H1 (cell line): ENCODE measurements at regions not wholly inside any gene's neighbourhood (a gene's known extent, or its start where the extent isn't known, plus 50 kb on each side); places are given as distances from the start of the nearest gene placed in this dataset.

Source experiments
- GABPA ChIP-seq: IDR thresholded peaks from 2 replicates; pipeline ENCODE4 v1.6.1; 2011; ENCODE audit warnings: mild to moderate bottlenecking, low read length, moderate library complexity, borderline replicate concordance; ENCODE audit not compliant: insufficient read depth
- KDM1A ChIP-seq: fragments of 200-600, 300-600 bp; sonication (generic); IDR thresholded peaks from 2 replicates; pipeline ENCODE4 v1.7.1; 2016; ENCODE audit warnings: mild to moderate bottlenecking, low read length, borderline replicate concordance
- MAFK ChIP-seq: IDR thresholded peaks from 2 replicates; pipeline ENCODE4 v1.6.1; 2012; ENCODE audit warnings: low read depth, mild to moderate bottlenecking, improper control_type of control experiment, low read length
- POLR2A ChIP-seq, 2 experiments: IDR thresholded peaks; 1 replicate in 1 of 2; 2 replicates in 1 of 2; pipeline ENCODE4 v1.6.1; 2011; ENCODE audit warnings: low read depth in 2 of 2, low read length in 2 of 2, mild to moderate bottlenecking in 2 of 2; ENCODE audit errors: control extremely low read depth in 1 of 2
- POLR2AphosphoS5 ChIP-seq: IDR thresholded peaks from 2 replicates; pipeline ENCODE4 v1.6.1; 2011; ENCODE audit warnings: low read depth, low read length
- SIRT6 ChIP-seq: IDR thresholded peaks from one replicate; pipeline ENCODE4 v1.7.1; 2012; ENCODE audit warnings: low read length, inconsistent platforms
- SP1 ChIP-seq: IDR thresholded peaks from 2 replicates; pipeline ENCODE4 v1.6.1; 2011; ENCODE audit warnings: low read depth, low read length
- SP2 ChIP-seq: IDR thresholded peaks from 2 replicates; pipeline ENCODE4 v1.6.1; 2012; ENCODE audit warnings: mild to moderate bottlenecking, low read length, inconsistent platforms
- SRF ChIP-seq: IDR thresholded peaks from 2 replicates; pipeline ENCODE4 v1.6.1; 2011; ENCODE audit warnings: mild to moderate bottlenecking, low read depth, low read length, moderate library complexity
- TAF7 ChIP-seq: optimal IDR thresholded peaks from 2 replicates; pipeline ENCODE3; 2011; ENCODE audit warnings: low read depth, mild to moderate bottlenecking, inconsistent platforms, low read length, moderate library complexity, borderline replicate concordance
- TF ChIP-seq, protein P1 (sequence below): IDR thresholded peaks from 2 replicates; pipeline ENCODE4 v1.6.1; 2012; ENCODE audit warnings: inconsistent platforms

DNA sequence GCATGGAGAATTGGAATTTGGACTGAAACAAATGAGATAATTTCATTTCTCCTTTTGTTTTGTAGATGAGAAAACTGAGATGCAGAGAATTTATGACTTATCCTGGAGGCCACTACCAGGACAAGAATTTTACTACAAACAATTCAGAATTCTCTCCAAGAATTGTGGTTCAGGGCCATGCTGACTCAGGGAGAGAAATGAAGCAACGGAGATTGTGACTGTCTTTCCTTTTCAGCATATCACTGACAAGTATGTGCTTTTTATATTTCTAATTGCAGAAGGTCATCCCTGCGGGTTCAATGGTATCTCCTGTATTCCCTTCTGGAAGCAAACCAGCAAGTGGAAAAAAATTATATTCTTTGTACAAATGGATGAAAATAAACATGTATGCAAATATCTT, 170.8 kb upstream of the MITF start (continued):
- TF ChIP-seq TAF7 (no peak), KDM1A (no peak), GABPA (no peak), SP1 (no peak), SIRT6 (no peak), POLR2A (IDR thresholded peaks at IDR 0.05; ENCODE audit: control extremely low read depth in 1 of 2, low read depth in 2 of 2, low read length in 2 of 2) (no peak), POLR2AphosphoS5 (no peak), MAFK (no peak), SP2 (no peak), SRF (no peak)
- TF ChIP-seq, protein P1, sequence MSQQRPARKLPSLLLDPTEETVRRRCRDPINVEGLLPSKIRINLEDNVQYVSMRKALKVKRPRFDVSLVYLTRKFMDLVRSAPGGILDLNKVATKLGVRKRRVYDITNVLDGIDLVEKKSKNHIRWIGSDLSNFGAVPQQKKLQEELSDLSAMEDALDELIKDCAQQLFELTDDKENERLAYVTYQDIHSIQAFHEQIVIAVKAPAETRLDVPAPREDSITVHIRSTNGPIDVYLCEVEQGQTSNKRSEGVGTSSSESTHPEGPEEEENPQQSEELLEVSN, result no peak
- TF ChIP-seq, all 59 proteins: peak for 0
